Thyroid gland (tissue), 4 donors: ENCODE measurements at regions not wholly inside any gene's neighbourhood (a gene's known extent, or its start where the extent isn't known, plus 50 kb on each side); places are given as distances from the start of the nearest gene placed in this dataset.

Experiments
- CTCF ChIP-seq, 6 experiments: fragments of 200-600 bp in 3 of 6; fragments of 450-650 bp in 3 of 6; sonication (generic) in 3 of 6; IDR thresholded peaks; one replicate each; pipeline ENCODE4 v1.5.1; 2016 to 2019; ENCODE audit warnings: antibody characterized with exemption in 6 of 6, mild to moderate bottlenecking in 2 of 6, inconsistent platforms in 1 of 6, moderate library complexity in 1 of 6
- POLR2A ChIP-seq, 2 donors: fragments of 450-650 bp; IDR thresholded peaks; one replicate each; pipeline ENCODE4 v1.6.1; 2017; ENCODE audit warnings: antibody characterized with exemption in 2 of 2, mild to moderate bottlenecking in 2 of 2, moderate library complexity in 1 of 2

GRCh38 chr12:25793196-25793595, 165.3 kb upstream of the RASSF8 start:
- no peak for TF ChIP-seq POLR2A (IDR thresholded peaks at IDR 0.05)
- TF ChIP-seq CTCF (IDR thresholded peaks at IDR 0.05), result no peak
